ENCODE measurements at regions not wholly inside any gene's neighbourhood (a gene's known extent, or its start where the extent isn't known, plus 50 kb on each side); places are given as distances from the start of the nearest gene placed in this dataset.

- DNase-seq (peak in 1 of 5 donors; percentile 32), ATAC-seq (no peak)
- Histone ChIP-seq H3K36me3 (no peaks in the 10 kb centered on the region), H3K4me1 (peaks cover 31 to 98% (median 86%) of the 10 kb centered on the region in 12 donors), H3K9me3 (no peaks in the 10 kb centered on the region), H3K27ac (peak overlapping the region in 10 of 12 donors; percentile 33 to 97 (median 86)), H3K27me3 (no peaks in the 10 kb centered on the region), H3K4me3 (no peak overlapping the region)
- intact Hi-C loops (cut with DNase I), result loop anchor here in 8 of 10 donors (2.0 to 10.0 kb wide), 5 partner anchors 54 to 98 kb away; no protein-coding TSS in a partner anchor
- no peak for TF ChIP-seq CTCF (IDR thresholded peaks at IDR 0.05)
- no peak for TF ChIP-seq POLR2A (IDR thresholded peaks at IDR 0.05)
- 79 to 85% (median 81%) methylated on average over 14 to 16 of the region's 16 CpGs for WGBS, 4 donors
These were observed 288.1 kb downstream of the SEC14L1 start for GRCh38 chr17:77428749-77429368.

GRCh38 chr17:77429369-77429968 is 288.7 kb downstream of the SEC14L1 start:
- H3K27ac ChIP-seq, result peak overlapping the region in 11 of 12 donors; percentile 14 to 97 (median 82)
- H3K36me3 ChIP-seq, result no peaks in the 10 kb centered on the region
- H3K4me1 ChIP-seq, result peaks cover 29 to 98% (median 86%) of the 10 kb centered on the region in 12 donors
- intact Hi-C loops (cut with DNase I), result loop anchor here in 8 of 10 donors (2.0 to 10.0 kb wide), 5 partner anchors 55 to 99 kb away; no protein-coding TSS in a partner anchor
- ATAC-seq (no peak), DNase-seq (peak in 2 of 5 donors; percentile 62 to 68)
- no peak overlapping the region for H3K4me3 ChIP-seq
- WGBS, 4 donors, result 51 to 66% (median 52%) methylated on average over 10 to 14 of the region's 14 CpGs
- TF ChIP-seq CTCF (IDR thresholded peaks at IDR 0.05) (no peak), POLR2A (IDR thresholded peaks at IDR 0.05) (no peak)
- no peaks in the 10 kb centered on the region for H3K27me3 ChIP-seq
- H3K9me3 ChIP-seq, result no peaks in the 10 kb centered on the region

GRCh38 chr17:77429969-77430752 is 289.4 kb downstream of the SEC14L1 start:
- Histone ChIP-seq H3K27ac (peak overlapping the region; percentile 58 to 97 (median 76)), H3K9me3 (no peaks in the 10 kb centered on the region), H3K27me3 (no peaks in the 10 kb centered on the region), H3K4me1 (peaks cover 23 to 98% (median 86%) of the 10 kb centered on the region in 12 donors), H3K36me3 (no peaks in the 10 kb centered on the region), H3K4me3 (no peak overlapping the region)
- DNase-seq, result peak; percentile 92 to 95 (median 94)
- intact Hi-C loops (cut with DNase I), result loop anchor here (1.0 to 10.0 kb wide), 10 partner anchors 42 to 99 kb away; no protein-coding TSS in a partner anchor
- TF ChIP-seq POLR2A (IDR thresholded peaks at IDR 0.05) (peak in 1 of 2 donors; percentile 14), CTCF (IDR thresholded peaks at IDR 0.05) (peak; percentile 73 to 95 (median 86))
- WGBS, 4 donors, result 14 to 20% (median 18%) methylated on average over 8 to 16 of the region's 16 CpGs
- ATAC-seq, result peak; percentile 81 to 92 (median 84)
